Caco-2 (cell line): ENCODE measurements at regions not wholly inside any gene's neighbourhood (a gene's known extent, or its start where the extent isn't known, plus 50 kb on each side); places are given as distances from the start of the nearest gene placed in this dataset.

Source experiments
- BruUV-seq: library from RNA; stranded (reverse); fragments of 400-500 nt; replicated peaks from 2 replicates; lab custom pipeline; 2021; lab: Mats Ljungman, UMichigan
- CTCF ChIA-PET: fragments of 300-600 bp; sonication (Branson Sonifier 250); formaldehyde crosslinking; loops from one replicate; lab custom pipeline; 2022; ENCODE audit warnings: antibody characterized with exemption; lab: Charles Lee
- POLR2A ChIA-PET: fragments of 300-600 bp; sonication (Branson Sonifier 250); formaldehyde crosslinking; loops from one replicate; lab custom pipeline; 2022; ENCODE audit warnings: antibody characterized with exemption; lab: Charles Lee
- DNase-seq, 2 experiments: peaks; one replicate each; pipeline versions ENCODE4 v3.0.0 to v3.0.0-alpha.2; 2020 to 2022
- H3K27me3 ChIP-seq: replicated peaks from 2 replicates; pipeline ENCODE4 v1.6.0; 2011; ENCODE audit warnings: low read length; ENCODE audit not compliant: control insufficient read depth, insufficient read depth
- H3K36me3 ChIP-seq: 2 replicates; pipeline ENCODE4 v1.5.1; 2011; ENCODE audit warnings: low read length; ENCODE audit not compliant: control insufficient read depth, insufficient read depth
- H3K4me1 ChIP-seq: fragments of 250-450 bp; sonication (Bioruptor Pico); 2 replicates; pipeline ENCODE4 v1.5.1; 2020; ENCODE audit warnings: mild to moderate bottlenecking
- H3K4me3 ChIP-seq: 2 replicates; pipeline ENCODE4 v1.5.1; 2011; ENCODE audit warnings: low read depth, mild to moderate bottlenecking, control low read depth, low read length
- H3K9me3 ChIP-seq: fragments of 250-450 bp; sonication (Bioruptor Pico); 2 replicates; pipeline ENCODE4 v1.5.1; 2020; ENCODE audit warnings: mild to moderate bottlenecking, moderate library complexity
- H3K27ac Mint-ChIP-seq: one replicate; pipeline ENCODE4 v1.8.0; 2022; ENCODE audit warnings: mixed read lengths; ENCODE audit not compliant: unreplicated experiment
- H3K27me3 Mint-ChIP-seq: one replicate; pipeline ENCODE4 v1.8.0; 2022; ENCODE audit warnings: mixed read lengths; ENCODE audit not compliant: insufficient read depth, unreplicated experiment
- H3K36me3 Mint-ChIP-seq: one replicate; pipeline ENCODE4 v1.8.0; 2022; ENCODE audit warnings: mild to moderate bottlenecking, mixed read lengths; ENCODE audit not compliant: insufficient read depth, unreplicated experiment
- H3K4me1 Mint-ChIP-seq: one replicate; pipeline ENCODE4 v1.8.0; 2022; ENCODE audit warnings: low read depth, mixed read lengths; ENCODE audit not compliant: unreplicated experiment
- H3K4me3 Mint-ChIP-seq: one replicate; pipeline ENCODE4 v1.8.0; 2022; ENCODE audit warnings: mild to moderate bottlenecking, moderate library complexity, mixed read lengths; ENCODE audit not compliant: unreplicated experiment
- H3K9me3 Mint-ChIP-seq: one replicate; pipeline ENCODE4 v1.8.0; 2022; ENCODE audit warnings: mixed read lengths; ENCODE audit not compliant: unreplicated experiment
- intact Hi-C: fragments of 100-400 bp; cut with micrococcal nuclease; formaldehyde crosslinking; loops from one replicate; pipeline ENCODE4 v1.10.0; 2022; ENCODE audit not compliant: unreplicated experiment
- TF ChIP-seq, protein P1 (sequence below), 2 experiments: fragments of 200-600 bp in 1 of 2; IDR thresholded peaks; 1 replicate in 1 of 2; 2 replicates in 1 of 2; pipeline versions ENCODE4 v1.5.1 to v1.8.0; 2011 to 2022; ENCODE audit warnings: antibody characterized with exemption in 1 of 2, control low read depth in 1 of 2, inconsistent platforms in 1 of 2, low read depth in 1 of 2, low read length in 1 of 2, mild to moderate bottlenecking in 1 of 2, moderate library complexity in 1 of 2; ENCODE audit not compliant: insufficient read depth in 1 of 2, severe bottlenecking in 1 of 2, unreplicated experiment in 1 of 2

- intact Hi-C loops: loop anchor here (1.0 to 2.0 kb wide), 4 partner anchors 180 to 1644 kb away; no protein-coding TSS in a partner anchor
- H3K27me3 Mint-ChIP-seq: no peaks in the 10 kb centered on the region
- H3K9me3 Mint-ChIP-seq: no peaks in the 10 kb centered on the region
- Histone ChIP-seq H3K9me3 (no peaks in the 10 kb centered on the region), H3K4me1 (peaks cover 5% of the 10 kb centered on the region; the same call in 1 of the 2 replicates), H3K36me3 (no peaks in the 10 kb centered on the region), H3K27me3 (no peaks in the 10 kb centered on the region), H3K4me3 (no peak overlapping the region)
- ChIA-PET CTCF (no interaction called here), POLR2A (no interaction called here)
- H3K36me3 Mint-ChIP-seq: no peaks in the 10 kb centered on the region
- no TSS peak for BruUV-seq
- H3K27ac Mint-ChIP-seq: no peak overlapping the region
- H3K4me3 Mint-ChIP-seq: no peak overlapping the region
- DNase-seq: peak in 1 of 2 experiments; percentile 41
- TF ChIP-seq, protein P1, sequence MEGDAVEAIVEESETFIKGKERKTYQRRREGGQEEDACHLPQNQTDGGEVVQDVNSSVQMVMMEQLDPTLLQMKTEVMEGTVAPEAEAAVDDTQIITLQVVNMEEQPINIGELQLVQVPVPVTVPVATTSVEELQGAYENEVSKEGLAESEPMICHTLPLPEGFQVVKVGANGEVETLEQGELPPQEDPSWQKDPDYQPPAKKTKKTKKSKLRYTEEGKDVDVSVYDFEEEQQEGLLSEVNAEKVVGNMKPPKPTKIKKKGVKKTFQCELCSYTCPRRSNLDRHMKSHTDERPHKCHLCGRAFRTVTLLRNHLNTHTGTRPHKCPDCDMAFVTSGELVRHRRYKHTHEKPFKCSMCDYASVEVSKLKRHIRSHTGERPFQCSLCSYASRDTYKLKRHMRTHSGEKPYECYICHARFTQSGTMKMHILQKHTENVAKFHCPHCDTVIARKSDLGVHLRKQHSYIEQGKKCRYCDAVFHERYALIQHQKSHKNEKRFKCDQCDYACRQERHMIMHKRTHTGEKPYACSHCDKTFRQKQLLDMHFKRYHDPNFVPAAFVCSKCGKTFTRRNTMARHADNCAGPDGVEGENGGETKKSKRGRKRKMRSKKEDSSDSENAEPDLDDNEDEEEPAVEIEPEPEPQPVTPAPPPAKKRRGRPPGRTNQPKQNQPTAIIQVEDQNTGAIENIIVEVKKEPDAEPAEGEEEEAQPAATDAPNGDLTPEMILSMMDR (IDR thresholded peaks at IDR 0.05; ENCODE audit: insufficient read depth in 1 of 2, low read depth in 1 of 2, low read length in 1 of 2, severe bottlenecking in 1 of 2, unreplicated experiment in 1 of 2): peak; percentile 27 to 61
- no peaks in the 10 kb centered on the region for H3K4me1 Mint-ChIP-seq
These were observed 1703.8 kb downstream of the MAT2B start for GRCh38 chr5:165209101-165209727.

GRCh38 chr5:165224366-165225045 is 1719.1 kb downstream of the MAT2B start:
- H3K27me3 Mint-ChIP-seq: peaks cover 3% of the 10 kb centered on the region
- Histone ChIP-seq H3K4me1 (no peaks in the 10 kb centered on the region), H3K4me3 (no peak overlapping the region), H3K27me3 (no peaks in the 10 kb centered on the region), H3K9me3 (no peaks in the 10 kb centered on the region), H3K36me3 (no peaks in the 10 kb centered on the region)
- DNase-seq: no peak
- CTCF ChIA-PET: no interaction called here
- H3K36me3 Mint-ChIP-seq: no peaks in the 10 kb centered on the region
- no peaks in the 10 kb centered on the region for H3K9me3 Mint-ChIP-seq
- no peaks in the 10 kb centered on the region for H3K4me1 Mint-ChIP-seq
- H3K27ac Mint-ChIP-seq: no peak overlapping the region
- H3K4me3 Mint-ChIP-seq: no peak overlapping the region
- intact Hi-C loops: loop anchor here (5.0 kb wide), 1 partner anchor 233 kb away; no protein-coding TSS in a partner anchor
- POLR2A ChIA-PET: no interaction called here
- BruUV-seq: no TSS peak
- TF ChIP-seq, protein P1 (IDR thresholded peaks at IDR 0.05; ENCODE audit: insufficient read depth in 1 of 2, low read depth in 1 of 2, low read length in 1 of 2, severe bottlenecking in 1 of 2, unreplicated experiment in 1 of 2): no peak

DNA sequence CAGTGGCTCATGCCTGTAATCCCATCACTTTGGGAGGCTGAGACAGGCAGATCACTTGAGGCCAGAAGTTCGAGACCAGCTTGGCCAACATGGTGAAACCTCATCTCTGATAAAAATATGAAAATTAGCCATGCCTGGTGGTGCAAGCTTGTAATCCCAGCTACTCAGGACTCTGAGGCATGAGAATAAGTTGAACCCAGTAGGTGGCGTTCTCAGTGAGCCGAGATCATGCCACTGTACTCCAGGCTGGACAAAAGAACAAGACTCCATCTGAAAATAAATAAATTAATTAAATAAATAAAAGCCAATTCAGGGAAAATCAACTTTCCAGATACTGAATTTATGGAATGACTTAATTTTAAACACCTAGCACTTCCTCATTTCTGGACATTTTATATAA is 1722.1 kb downstream of the MAT2B start:
- Histone ChIP-seq H3K4me1 (no peaks in the 10 kb centered on the region), H3K36me3 (no peaks in the 10 kb centered on the region), H3K4me3 (no peak overlapping the region), H3K9me3 (no peaks in the 10 kb centered on the region), H3K27me3 (no peaks in the 10 kb centered on the region)
- H3K27ac Mint-ChIP-seq: no peak overlapping the region
- no peaks in the 10 kb centered on the region for H3K9me3 Mint-ChIP-seq
- TF ChIP-seq, protein P1 (IDR thresholded peaks at IDR 0.05; ENCODE audit: insufficient read depth in 1 of 2, low read depth in 1 of 2, low read length in 1 of 2, severe bottlenecking in 1 of 2, unreplicated experiment in 1 of 2): no peak
- no peaks in the 10 kb centered on the region for H3K27me3 Mint-ChIP-seq
- ChIA-PET POLR2A (no interaction called here), CTCF (interaction anchor here (1.1 kb wide), 1 partner anchor 230 kb away, joined by 7 read pairs; no protein-coding TSS in a partner anchor)
- no peaks in the 10 kb centered on the region for H3K36me3 Mint-ChIP-seq
- no TSS peak for BruUV-seq
- intact Hi-C loops: loop anchor here (5.0 kb wide), 1 partner anchor 230 kb away; no protein-coding TSS in a partner anchor
- peak in 1 of 2 experiments; percentile 12 for DNase-seq
- H3K4me1 Mint-ChIP-seq: no peaks in the 10 kb centered on the region
- H3K4me3 Mint-ChIP-seq: no peak overlapping the region
